ENCODE measurements at regions not wholly inside any gene's neighbourhood (a gene's known extent, or its start where the extent isn't known, plus 50 kb on each side); places are given as distances from the start of the nearest gene placed in this dataset.

DNA sequence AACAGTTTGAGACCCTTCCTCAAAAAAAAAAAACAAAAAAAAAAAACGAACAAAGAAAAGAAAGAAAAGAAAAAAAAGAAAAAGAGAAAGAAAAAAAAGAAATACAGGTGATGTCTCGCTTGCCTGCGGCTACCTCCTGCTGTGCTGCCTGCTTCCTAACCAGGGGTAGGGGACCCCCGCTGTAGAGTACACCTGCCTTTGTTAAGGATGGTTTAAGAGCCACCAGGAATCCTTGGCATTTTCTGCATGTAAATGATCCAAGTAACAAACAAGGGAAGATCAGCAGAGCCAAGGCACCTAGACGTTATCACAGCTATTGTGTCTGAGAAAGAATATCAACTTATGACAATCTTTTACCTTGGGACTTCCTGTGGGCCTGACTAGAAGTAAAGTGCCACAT, 856.8 kb upstream of the GCFC2 start:
- no peak for DNase-seq (ENCODE audit: low read depth)
- H3K4me3 ChIP-seq (ENCODE audit: low read depth, low read length), result no peak overlapping the region
- no peaks in the 10 kb centered on the region for H3K36me3 ChIP-seq (ENCODE audit: control insufficient read depth, insufficient read depth, low read length)
- POLR2A ChIA-PET, result no interaction called here
- no peaks in the 10 kb centered on the region for H3K27me3 ChIP-seq (ENCODE audit: control insufficient read depth, insufficient read depth, low read length)
- TF ChIP-seq, protein P1, sequence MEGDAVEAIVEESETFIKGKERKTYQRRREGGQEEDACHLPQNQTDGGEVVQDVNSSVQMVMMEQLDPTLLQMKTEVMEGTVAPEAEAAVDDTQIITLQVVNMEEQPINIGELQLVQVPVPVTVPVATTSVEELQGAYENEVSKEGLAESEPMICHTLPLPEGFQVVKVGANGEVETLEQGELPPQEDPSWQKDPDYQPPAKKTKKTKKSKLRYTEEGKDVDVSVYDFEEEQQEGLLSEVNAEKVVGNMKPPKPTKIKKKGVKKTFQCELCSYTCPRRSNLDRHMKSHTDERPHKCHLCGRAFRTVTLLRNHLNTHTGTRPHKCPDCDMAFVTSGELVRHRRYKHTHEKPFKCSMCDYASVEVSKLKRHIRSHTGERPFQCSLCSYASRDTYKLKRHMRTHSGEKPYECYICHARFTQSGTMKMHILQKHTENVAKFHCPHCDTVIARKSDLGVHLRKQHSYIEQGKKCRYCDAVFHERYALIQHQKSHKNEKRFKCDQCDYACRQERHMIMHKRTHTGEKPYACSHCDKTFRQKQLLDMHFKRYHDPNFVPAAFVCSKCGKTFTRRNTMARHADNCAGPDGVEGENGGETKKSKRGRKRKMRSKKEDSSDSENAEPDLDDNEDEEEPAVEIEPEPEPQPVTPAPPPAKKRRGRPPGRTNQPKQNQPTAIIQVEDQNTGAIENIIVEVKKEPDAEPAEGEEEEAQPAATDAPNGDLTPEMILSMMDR (IDR thresholded peaks at IDR 0.05; ENCODE audit: insufficient read depth, low read depth, low read length), result no peak
- CTCF ChIA-PET, result no interaction called here

- no peak overlapping the region for H3K4me3 ChIP-seq (ENCODE audit: low read depth, low read length)
- POLR2A ChIA-PET, result no interaction called here
- no peaks in the 10 kb centered on the region for H3K27me3 ChIP-seq (ENCODE audit: control insufficient read depth, insufficient read depth, low read length)
- no peak for DNase-seq (ENCODE audit: low read depth)
- CTCF ChIA-PET, result no interaction called here
- no peaks in the 10 kb centered on the region for H3K36me3 ChIP-seq (ENCODE audit: control insufficient read depth, insufficient read depth, low read length)
- TF ChIP-seq, protein P1 (IDR thresholded peaks at IDR 0.05; ENCODE audit: insufficient read depth, low read depth, low read length), result no peak
Measured at GRCh38 chr2:76564734-76565133, 854.0 kb upstream of the GCFC2 start.

DNA sequence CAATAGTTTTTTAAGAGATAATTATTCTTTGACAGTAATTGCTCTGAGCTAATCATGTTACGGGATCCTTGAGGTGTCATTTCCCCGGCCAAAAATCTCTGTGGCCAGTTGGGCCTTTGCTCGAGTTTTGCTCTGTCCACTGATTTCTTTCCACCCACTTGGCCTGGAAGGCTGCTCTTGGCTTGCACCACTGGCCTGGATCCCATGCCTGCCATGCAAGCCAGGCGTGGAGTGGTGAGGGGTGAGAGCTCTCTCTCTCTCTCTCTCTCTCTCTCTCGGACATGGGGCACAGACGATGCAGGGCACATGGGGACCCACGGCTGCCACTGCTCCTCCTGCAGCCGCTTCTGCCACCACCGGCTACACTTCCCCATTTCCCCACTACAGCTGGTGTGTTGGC, 853.0 kb upstream of the GCFC2 start:
- ChIA-PET POLR2A (no interaction called here), CTCF (no interaction called here)
- Histone ChIP-seq H3K27me3 (ENCODE audit: control insufficient read depth, insufficient read depth, low read length) (no peaks in the 10 kb centered on the region), H3K4me3 (ENCODE audit: low read depth, low read length) (no peak overlapping the region), H3K36me3 (ENCODE audit: control insufficient read depth, insufficient read depth, low read length) (no peaks in the 10 kb centered on the region)
- TF ChIP-seq, protein P1 (IDR thresholded peaks at IDR 0.05; ENCODE audit: insufficient read depth, low read depth, low read length), result no peak
- DNase-seq (ENCODE audit: low read depth), result no peak

- TF ChIP-seq, protein P1 (IDR thresholded peaks at IDR 0.05; ENCODE audit: insufficient read depth, low read depth, low read length), result no peak
- ChIA-PET POLR2A (no interaction called here), CTCF (no interaction called here)
- Histone ChIP-seq H3K36me3 (ENCODE audit: control insufficient read depth, insufficient read depth, low read length) (no peaks in the 10 kb centered on the region), H3K27me3 (ENCODE audit: control insufficient read depth, insufficient read depth, low read length) (no peaks in the 10 kb centered on the region), H3K4me3 (ENCODE audit: low read depth, low read length) (no peak overlapping the region)
- no peak for DNase-seq (ENCODE audit: low read depth)
Measured at GRCh38 chr2:76558157-76558556, 847.4 kb upstream of the GCFC2 start.

- TF ChIP-seq, protein P1 (IDR thresholded peaks at IDR 0.05; ENCODE audit: insufficient read depth, low read depth, low read length), result no peak
- Histone ChIP-seq H3K4me3 (ENCODE audit: low read depth, low read length) (no peak overlapping the region), H3K27me3 (ENCODE audit: control insufficient read depth, insufficient read depth, low read length) (no peaks in the 10 kb centered on the region), H3K36me3 (ENCODE audit: control insufficient read depth, insufficient read depth, low read length) (no peaks in the 10 kb centered on the region)
- DNase-seq (ENCODE audit: low read depth), result no peak
- CTCF ChIA-PET, result no interaction called here
- POLR2A ChIA-PET, result no interaction called here
Measured at GRCh38 chr2:76556018-76556417, 845.3 kb upstream of the GCFC2 start.

Data from BJ (cell line).